SK-N-SH treated with all-trans-retinoic acid at 6 μM for 48 hours (cell line): ENCODE measurements at regions not wholly inside any gene's neighbourhood (a gene's known extent, or its start where the extent isn't known, plus 50 kb on each side); places are given as distances from the start of the nearest gene placed in this dataset.

Source experiments
- ARNTL ChIP-seq: fragments of 450-650 bp; formaldehyde crosslinking; IDR thresholded peaks from 2 replicates; pipeline ENCODE4 v1.5.0; 2020; ENCODE audit warnings: low read depth, mild to moderate bottlenecking, moderate library complexity, borderline replicate concordance
- CSDC2 ChIP-seq: fragments of 250-450 bp; sonication (Bioruptor Pico); IDR thresholded peaks from 2 replicates; pipeline ENCODE4 v1.5.0; 2020; ENCODE audit warnings: mild to moderate bottlenecking, moderate library complexity
- ESRRG ChIP-seq: fragments of 250-450 bp; sonication (Bioruptor Pico); IDR thresholded peaks from 2 replicates; pipeline ENCODE4 v1.6.1; 2021; ENCODE audit warnings: mild to moderate bottlenecking
- GLIS3 ChIP-seq: fragments of 250-450 bp; sonication (Bioruptor Pico); IDR thresholded peaks from 2 replicates; pipeline ENCODE4 v1.5.0; 2020; ENCODE audit warnings: mild to moderate bottlenecking, moderate library complexity
- RARB ChIP-seq: fragments of 250-450 bp; sonication (Bioruptor Pico); IDR thresholded peaks from 2 replicates; pipeline ENCODE4 v1.8.0; 2021; ENCODE audit warnings: mild to moderate bottlenecking, moderate library complexity
- ZC3H10 ChIP-seq: fragments of 250-450 bp; sonication (Bioruptor Pico); IDR thresholded peaks from 2 replicates; pipeline ENCODE4 v1.5.1; 2021; ENCODE audit warnings: mild to moderate bottlenecking, moderate library complexity
- ZFP3 ChIP-seq: fragments of 250-450 bp; sonication (Bioruptor Pico); IDR thresholded peaks from 2 replicates; pipeline ENCODE4 v1.5.0; 2020; ENCODE audit warnings: mild to moderate bottlenecking, moderate library complexity
- ZFP30 ChIP-seq: fragments of 450-650 bp; formaldehyde crosslinking; IDR thresholded peaks from 2 replicates; pipeline ENCODE4 v1.5.0; 2022; ENCODE audit warnings: mild to moderate bottlenecking, moderate library complexity
- ZNF70 ChIP-seq: fragments of 450-650 bp; formaldehyde crosslinking; IDR thresholded peaks from 2 replicates; pipeline ENCODE4 v1.5.0; 2020; ENCODE audit warnings: mild to moderate bottlenecking, moderate library complexity
- ZNF8 ChIP-seq: fragments of 450-650 bp; formaldehyde crosslinking; IDR thresholded peaks from 2 replicates; pipeline ENCODE4 v1.5.0; 2020; ENCODE audit warnings: mild to moderate bottlenecking, moderate library complexity
- TF ChIP-seq, protein P1 (sequence below): fragments of 250-450 bp; sonication (Bioruptor Pico); IDR thresholded peaks from 2 replicates; pipeline ENCODE4 v1.5.1; 2021; ENCODE audit warnings: mild to moderate bottlenecking, moderate library complexity
- TF ChIP-seq, protein P2 (sequence below): fragments of 250-450 bp; sonication (Bioruptor Pico); IDR thresholded peaks from 2 replicates; pipeline ENCODE4 v1.8.0; 2021; ENCODE audit warnings: low read depth, mild to moderate bottlenecking, moderate library complexity, borderline replicate concordance
- TF ChIP-seq, protein P3 (sequence below): fragments of 250-450 bp; sonication (Bioruptor Pico); IDR thresholded peaks from 2 replicates; pipeline ENCODE4 v1.8.0; 2020; ENCODE audit warnings: mild to moderate bottlenecking, moderate library complexity, borderline replicate concordance

DNA sequence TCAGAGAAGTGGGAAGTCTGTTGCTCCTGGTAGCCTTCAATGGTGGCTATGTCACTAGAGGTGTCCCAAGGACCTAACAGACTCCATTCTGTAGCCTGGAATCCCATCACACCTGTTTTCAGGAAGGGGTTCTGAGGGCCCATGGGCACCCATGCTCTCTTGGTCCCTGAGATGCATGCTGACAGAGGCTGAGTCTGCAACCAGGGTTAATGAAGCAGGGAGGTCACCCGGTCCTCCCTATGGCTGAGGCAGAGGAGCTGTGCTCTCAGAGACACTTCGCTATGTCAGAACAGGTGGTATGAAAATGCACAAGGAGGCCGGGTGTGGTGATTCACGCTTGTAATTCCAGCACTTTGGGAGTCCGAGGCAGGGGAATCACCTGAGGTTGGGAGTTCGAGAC, 452.1 kb downstream of the TCERG1L start:
- TF ChIP-seq, protein P1, sequence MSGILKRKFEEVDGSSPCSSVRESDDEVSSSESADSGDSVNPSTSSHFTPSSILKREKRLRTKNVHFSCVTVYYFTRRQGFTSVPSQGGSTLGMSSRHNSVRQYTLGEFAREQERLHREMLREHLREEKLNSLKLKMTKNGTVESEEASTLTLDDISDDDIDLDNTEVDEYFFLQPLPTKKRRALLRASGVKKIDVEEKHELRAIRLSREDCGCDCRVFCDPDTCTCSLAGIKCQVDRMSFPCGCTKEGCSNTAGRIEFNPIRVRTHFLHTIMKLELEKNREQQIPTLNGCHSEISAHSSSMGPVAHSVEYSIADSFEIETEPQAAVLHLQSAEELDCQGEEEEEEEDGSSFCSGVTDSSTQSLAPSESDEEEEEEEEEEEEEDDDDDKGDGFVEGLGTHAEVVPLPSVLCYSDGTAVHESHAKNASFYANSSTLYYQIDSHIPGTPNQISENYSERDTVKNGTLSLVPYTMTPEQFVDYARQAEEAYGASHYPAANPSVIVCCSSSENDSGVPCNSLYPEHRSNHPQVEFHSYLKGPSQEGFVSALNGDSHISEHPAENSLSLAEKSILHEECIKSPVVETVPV (CRISPR knock-in tag), result no peak
- no peak for TF ChIP-seq RARB (CRISPR knock-in tag)
- no peak for TF ChIP-seq ARNTL
- no peak for TF ChIP-seq GLIS3 (CRISPR knock-in tag)
- TF ChIP-seq, protein P2, sequence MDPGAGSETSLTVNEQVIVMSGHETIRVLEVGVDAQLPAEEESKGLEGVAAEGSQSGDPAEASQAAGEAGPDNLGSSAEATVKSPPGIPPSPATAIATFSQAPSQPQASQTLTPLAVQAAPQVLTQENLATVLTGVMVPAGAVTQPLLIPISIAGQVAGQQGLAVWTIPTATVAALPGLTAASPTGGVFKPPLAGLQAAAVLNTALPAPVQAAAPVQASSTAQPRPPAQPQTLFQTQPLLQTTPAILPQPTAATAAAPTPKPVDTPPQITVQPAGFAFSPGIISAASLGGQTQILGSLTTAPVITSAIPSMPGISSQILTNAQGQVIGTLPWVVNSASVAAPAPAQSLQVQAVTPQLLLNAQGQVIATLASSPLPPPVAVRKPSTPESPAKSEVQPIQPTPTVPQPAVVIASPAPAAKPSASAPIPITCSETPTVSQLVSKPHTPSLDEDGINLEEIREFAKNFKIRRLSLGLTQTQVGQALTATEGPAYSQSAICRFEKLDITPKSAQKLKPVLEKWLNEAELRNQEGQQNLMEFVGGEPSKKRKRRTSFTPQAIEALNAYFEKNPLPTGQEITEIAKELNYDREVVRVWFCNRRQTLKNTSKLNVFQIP (CRISPR knock-in tag), result no peak
- no peak for TF ChIP-seq CSDC2 (CRISPR knock-in tag)
- no peak for TF ChIP-seq ZFP3 (CRISPR knock-in tag)
- TF ChIP-seq ZNF70 (CRISPR knock-in tag), result no peak
- TF ChIP-seq, protein P3, sequence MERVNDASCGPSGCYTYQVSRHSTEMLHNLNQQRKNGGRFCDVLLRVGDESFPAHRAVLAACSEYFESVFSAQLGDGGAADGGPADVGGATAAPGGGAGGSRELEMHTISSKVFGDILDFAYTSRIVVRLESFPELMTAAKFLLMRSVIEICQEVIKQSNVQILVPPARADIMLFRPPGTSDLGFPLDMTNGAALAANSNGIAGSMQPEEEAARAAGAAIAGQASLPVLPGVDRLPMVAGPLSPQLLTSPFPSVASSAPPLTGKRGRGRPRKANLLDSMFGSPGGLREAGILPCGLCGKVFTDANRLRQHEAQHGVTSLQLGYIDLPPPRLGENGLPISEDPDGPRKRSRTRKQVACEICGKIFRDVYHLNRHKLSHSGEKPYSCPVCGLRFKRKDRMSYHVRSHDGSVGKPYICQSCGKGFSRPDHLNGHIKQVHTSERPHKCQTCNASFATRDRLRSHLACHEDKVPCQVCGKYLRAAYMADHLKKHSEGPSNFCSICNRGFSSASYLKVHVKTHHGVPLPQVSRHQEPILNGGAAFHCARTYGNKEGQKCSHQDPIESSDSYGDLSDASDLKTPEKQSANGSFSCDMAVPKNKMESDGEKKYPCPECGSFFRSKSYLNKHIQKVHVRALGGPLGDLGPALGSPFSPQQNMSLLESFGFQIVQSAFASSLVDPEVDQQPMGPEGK (CRISPR knock-in tag), result no peak
- TF ChIP-seq ZNF8 (CRISPR knock-in tag), result no peak
- no peak for TF ChIP-seq ESRRG (CRISPR knock-in tag)
- TF ChIP-seq ZC3H10, result no peak
- no peak for TF ChIP-seq ZFP30 (CRISPR knock-in tag)
